HG02610 (cell line): ENCODE measurements at regions not wholly inside any gene's neighbourhood (a gene's known extent, or its start where the extent isn't known, plus 50 kb on each side); places are given as distances from the start of the nearest gene placed in this dataset.

Experiments
- ATAC-seq: cut with Tn5 transposase; IDR thresholded peaks from one replicate; pipeline ENCODE4 v1.9.1; 2021; ENCODE audit warnings: mild to moderate bottlenecking, moderate library complexity; ENCODE audit not compliant: unreplicated experiment

GRCh38 chr6:140069576-140069975 is 695.1 kb upstream of the CITED2 start:
- ATAC-seq, result no peak

GRCh38 chr6:140068801-140069200 is 694.4 kb upstream of the CITED2 start:
- no peak for ATAC-seq

- ATAC-seq, result no peak
These were observed 689.9 kb upstream of the CITED2 start for GRCh38 chr6:140064366-140064765.

GRCh38 chr6:140063021-140063399 is 688.6 kb upstream of the CITED2 start:
- no peak for ATAC-seq

GRCh38 chr6:140062043-140063020 is 687.9 kb upstream of the CITED2 start:
- no peak for ATAC-seq

- no peak for ATAC-seq
These were observed 686.9 kb upstream of the CITED2 start for GRCh38 chr6:140061110-140062042.

GRCh38 chr6:140059947-140060346 is 685.5 kb upstream of the CITED2 start:
- no peak for ATAC-seq

GRCh38 chr6:140058863-140059262 is 684.4 kb upstream of the CITED2 start:
- ATAC-seq, result no peak

GRCh38 chr6:140052736-140053729 is 678.6 kb upstream of the CITED2 start:
- ATAC-seq, result no peak

- no peak for ATAC-seq
These were observed 677.4 kb upstream of the CITED2 start for GRCh38 chr6:140051521-140052512.

GRCh38 chr6:140050101-140050995 is 675.9 kb upstream of the CITED2 start:
- ATAC-seq, result no peak

- no peak for ATAC-seq
These were observed 674.8 kb upstream of the CITED2 start for GRCh38 chr6:140049251-140049650.

- ATAC-seq, result no peak
These were observed 673.8 kb upstream of the CITED2 start for GRCh38 chr6:140048202-140048790.

GRCh38 chr6:140047321-140047720 is 672.9 kb upstream of the CITED2 start:
- ATAC-seq, result no peak

GRCh38 chr6:140046016-140046632 is 671.7 kb upstream of the CITED2 start:
- no peak for ATAC-seq

GRCh38 chr6:140045116-140045515 is 670.7 kb upstream of the CITED2 start:
- ATAC-seq, result no peak

GRCh38 chr6:140044626-140045025 is 670.2 kb upstream of the CITED2 start:
- no peak for ATAC-seq
